DND-41 (cell line): ENCODE measurements at regions not wholly inside any gene's neighbourhood (a gene's known extent, or its start where the extent isn't known, plus 50 kb on each side); places are given as distances from the start of the nearest gene placed in this dataset.

ENCODE experiments used
- CTCF ChIP-seq: IDR thresholded peaks from 2 replicates; pipeline ENCODE4 v1.5.1; 2012; ENCODE audit warnings: borderline replicate concordance, low read length, moderate library complexity, mild to moderate bottlenecking; ENCODE audit not compliant: poor library complexity, severe bottlenecking; ENCODE audit errors: extremely low read depth
- EZH2 ChIP-seq: IDR thresholded peaks from 3 replicates; pipeline ENCODE4 v1.6.1; 2012; ENCODE audit warnings: borderline replicate concordance, low read depth, mild to moderate bottlenecking, moderate library complexity, low read length, inconsistent platforms; ENCODE audit not compliant: severe bottlenecking

- TF ChIP-seq CTCF (no peak), EZH2 (no peak)
These were observed 154.1 kb upstream of the POU2AF2 start for GRCh38 chr11:111091321-111091938.
